Neural cell (in vitro differentiated cells): ENCODE measurements at regions not wholly inside any gene's neighbourhood (a gene's known extent, or its start where the extent isn't known, plus 50 kb on each side); places are given as distances from the start of the nearest gene placed in this dataset.

ENCODE experiments used
- EP300 ChIP-seq: fragments of 450-650 bp; conservative IDR thresholded peaks from 2 replicates; pipeline ENCODE4 v1.6.1; 2014; ENCODE audit warnings: antibody characterized with exemption, mild to moderate bottlenecking, moderate library complexity; ENCODE audit not compliant: poor library complexity, severe bottlenecking
- EZH2 ChIP-seq: fragments of 200-600, 300-800 bp; shearing (Covaris generic), sonication (generic); IDR thresholded peaks from 2 replicates; pipeline ENCODE4 v1.6.1; 2014; ENCODE audit warnings: antibody characterized with exemption, low read length, borderline replicate concordance, mild to moderate bottlenecking; ENCODE audit not compliant: insufficient read depth, poor library complexity, severe bottlenecking
- MXI1 ChIP-seq: fragments of 450-650 bp; conservative IDR thresholded peaks from 2 replicates; pipeline ENCODE4 v1.6.1; 2014; ENCODE audit warnings: antibody characterized with exemption, mild to moderate bottlenecking; ENCODE audit not compliant: poor library complexity, severe bottlenecking
- POLR2AphosphoS5 ChIP-seq: IDR thresholded peaks from 2 replicates; pipeline ENCODE4 v1.6.1; 2012
- RAD21 ChIP-seq: fragments of 450-650 bp; conservative IDR thresholded peaks from 2 replicates; pipeline ENCODE4 v1.6.1; 2014; ENCODE audit warnings: antibody characterized with exemption, mild to moderate bottlenecking, moderate library complexity
- SMC3 ChIP-seq: fragments of 450-650 bp; conservative IDR thresholded peaks from 2 replicates; pipeline ENCODE4 v1.6.1; 2014; ENCODE audit warnings: antibody characterized with exemption, mild to moderate bottlenecking, moderate library complexity; ENCODE audit not compliant: poor library complexity
- TAF1 ChIP-seq: IDR thresholded peaks from 2 replicates; pipeline ENCODE4 v1.6.1; 2012; ENCODE audit warnings: low read depth
- TF ChIP-seq, protein P1 (sequence below): fragments of 450-650 bp; IDR thresholded peaks from 2 replicates; pipeline ENCODE4 v1.5.1; 2014; ENCODE audit warnings: antibody characterized with exemption, mild to moderate bottlenecking, moderate library complexity; ENCODE audit not compliant: poor library complexity, severe bottlenecking
- TF ChIP-seq, protein P2 (sequence below): IDR thresholded peaks from 2 replicates; pipeline ENCODE4 v1.6.1; 2012; ENCODE audit warnings: borderline replicate concordance

DNA sequence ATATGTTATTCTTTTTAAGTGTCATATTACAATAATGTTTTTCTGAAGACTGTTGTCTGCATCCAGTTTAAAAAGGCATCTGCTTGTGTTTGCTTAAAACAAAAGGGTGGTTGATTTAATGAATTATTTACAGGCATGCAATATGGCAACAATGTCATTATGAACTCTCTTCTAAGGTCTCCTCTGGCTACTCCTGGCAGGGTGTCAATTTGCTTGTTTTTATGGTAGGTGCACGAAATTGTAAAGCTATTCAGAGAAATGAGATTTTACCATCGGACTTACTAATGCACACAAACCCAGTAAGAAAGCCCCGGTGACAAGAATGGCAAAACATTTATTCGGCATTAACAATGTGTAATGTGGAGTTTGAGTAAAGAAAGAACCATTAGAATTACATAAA is 539.8 kb upstream of the ZNF608 start:
- TF ChIP-seq, protein P1, sequence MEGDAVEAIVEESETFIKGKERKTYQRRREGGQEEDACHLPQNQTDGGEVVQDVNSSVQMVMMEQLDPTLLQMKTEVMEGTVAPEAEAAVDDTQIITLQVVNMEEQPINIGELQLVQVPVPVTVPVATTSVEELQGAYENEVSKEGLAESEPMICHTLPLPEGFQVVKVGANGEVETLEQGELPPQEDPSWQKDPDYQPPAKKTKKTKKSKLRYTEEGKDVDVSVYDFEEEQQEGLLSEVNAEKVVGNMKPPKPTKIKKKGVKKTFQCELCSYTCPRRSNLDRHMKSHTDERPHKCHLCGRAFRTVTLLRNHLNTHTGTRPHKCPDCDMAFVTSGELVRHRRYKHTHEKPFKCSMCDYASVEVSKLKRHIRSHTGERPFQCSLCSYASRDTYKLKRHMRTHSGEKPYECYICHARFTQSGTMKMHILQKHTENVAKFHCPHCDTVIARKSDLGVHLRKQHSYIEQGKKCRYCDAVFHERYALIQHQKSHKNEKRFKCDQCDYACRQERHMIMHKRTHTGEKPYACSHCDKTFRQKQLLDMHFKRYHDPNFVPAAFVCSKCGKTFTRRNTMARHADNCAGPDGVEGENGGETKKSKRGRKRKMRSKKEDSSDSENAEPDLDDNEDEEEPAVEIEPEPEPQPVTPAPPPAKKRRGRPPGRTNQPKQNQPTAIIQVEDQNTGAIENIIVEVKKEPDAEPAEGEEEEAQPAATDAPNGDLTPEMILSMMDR = no peak
- TF ChIP-seq RAD21 (no peak), EZH2 (no peak), TAF1 (no peak), POLR2AphosphoS5 (no peak), MXI1 (no peak), EP300 (no peak), SMC3 (no peak)
- TF ChIP-seq, protein P2, sequence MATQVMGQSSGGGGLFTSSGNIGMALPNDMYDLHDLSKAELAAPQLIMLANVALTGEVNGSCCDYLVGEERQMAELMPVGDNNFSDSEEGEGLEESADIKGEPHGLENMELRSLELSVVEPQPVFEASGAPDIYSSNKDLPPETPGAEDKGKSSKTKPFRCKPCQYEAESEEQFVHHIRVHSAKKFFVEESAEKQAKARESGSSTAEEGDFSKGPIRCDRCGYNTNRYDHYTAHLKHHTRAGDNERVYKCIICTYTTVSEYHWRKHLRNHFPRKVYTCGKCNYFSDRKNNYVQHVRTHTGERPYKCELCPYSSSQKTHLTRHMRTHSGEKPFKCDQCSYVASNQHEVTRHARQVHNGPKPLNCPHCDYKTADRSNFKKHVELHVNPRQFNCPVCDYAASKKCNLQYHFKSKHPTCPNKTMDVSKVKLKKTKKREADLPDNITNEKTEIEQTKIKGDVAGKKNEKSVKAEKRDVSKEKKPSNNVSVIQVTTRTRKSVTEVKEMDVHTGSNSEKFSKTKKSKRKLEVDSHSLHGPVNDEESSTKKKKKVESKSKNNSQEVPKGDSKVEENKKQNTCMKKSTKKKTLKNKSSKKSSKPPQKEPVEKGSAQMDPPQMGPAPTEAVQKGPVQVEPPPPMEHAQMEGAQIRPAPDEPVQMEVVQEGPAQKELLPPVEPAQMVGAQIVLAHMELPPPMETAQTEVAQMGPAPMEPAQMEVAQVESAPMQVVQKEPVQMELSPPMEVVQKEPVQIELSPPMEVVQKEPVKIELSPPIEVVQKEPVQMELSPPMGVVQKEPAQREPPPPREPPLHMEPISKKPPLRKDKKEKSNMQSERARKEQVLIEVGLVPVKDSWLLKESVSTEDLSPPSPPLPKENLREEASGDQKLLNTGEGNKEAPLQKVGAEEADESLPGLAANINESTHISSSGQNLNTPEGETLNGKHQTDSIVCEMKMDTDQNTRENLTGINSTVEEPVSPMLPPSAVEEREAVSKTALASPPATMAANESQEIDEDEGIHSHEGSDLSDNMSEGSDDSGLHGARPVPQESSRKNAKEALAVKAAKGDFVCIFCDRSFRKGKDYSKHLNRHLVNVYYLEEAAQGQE = no peak
